Common myeloid progenitor, CD34-positive (primary cell): ENCODE measurements at regions not wholly inside any gene's neighbourhood (a gene's known extent, or its start where the extent isn't known, plus 50 kb on each side); places are given as distances from the start of the nearest gene placed in this dataset.

Experiments
- CTCF ChIA-PET: fragments of 350-600 bp; sonication (Branson Sonifier 250); formaldehyde crosslinking; loops from one replicate; lab custom pipeline; 2021; ENCODE audit warnings: antibody characterized with exemption; lab: Charles Lee
- POLR2A ChIA-PET: fragments of 350-600 bp; sonication (Branson Sonifier 250); formaldehyde crosslinking; loops from one replicate; lab custom pipeline; 2021; ENCODE audit warnings: antibody characterized with exemption; lab: Charles Lee
- DNase-seq, 3 donors: peaks; one replicate each; pipeline versions ENCODE4 v3.0.0 to v3.0.0-alpha.2; 2013
- H3K27ac ChIP-seq, 2 experiments: 1 replicate in 1 of 2; 2 replicates in 1 of 2; pipeline ENCODE4 v1.7.0; 2013; ENCODE audit warnings: inconsistent platforms in 2 of 2, low read length in 2 of 2, mild to moderate bottlenecking in 2 of 2, low read depth in 1 of 2, moderate library complexity in 1 of 2; ENCODE audit not compliant: severe bottlenecking in 2 of 2, insufficient read depth in 1 of 2, poor library complexity in 1 of 2
- H3K27me3 ChIP-seq, 5 experiments: replicated peaks in 2 of 5; 1 replicate in 3 of 5; 2 replicates in 2 of 5; pipeline versions ENCODE4 v1.6.1 to v1.7.0; 2013; ENCODE audit warnings: low read length in 4 of 5, mild to moderate bottlenecking in 2 of 5, moderate library complexity in 2 of 5, inconsistent platforms in 1 of 5; ENCODE audit not compliant: insufficient read depth in 5 of 5, control insufficient read depth in 4 of 5
- H3K36me3 ChIP-seq, 4 experiments: 1 replicate in 2 of 4; 2 replicates in 2 of 4; pipeline versions ENCODE4 v1.6.1 to v1.7.0; 2013; ENCODE audit warnings: low read length in 3 of 4, control low read depth in 1 of 4, mild to moderate bottlenecking in 1 of 4; ENCODE audit not compliant: control insufficient read depth in 4 of 4, insufficient read depth in 4 of 4
- H3K4me1 ChIP-seq, 4 experiments: 1 replicate in 3 of 4; 2 replicates in 1 of 4; pipeline versions ENCODE4 v1.6.1 to v1.7.1; 2013; ENCODE audit warnings: low read length in 3 of 4, mild to moderate bottlenecking in 3 of 4, control low read depth in 1 of 4, inconsistent platforms in 1 of 4, moderate library complexity in 1 of 4; ENCODE audit not compliant: control insufficient read depth in 4 of 4, insufficient read depth in 4 of 4; ENCODE audit errors: control extremely low read depth in 1 of 4
- H3K4me3 ChIP-seq, 7 experiments: 1 replicate in 4 of 7; 2 replicates in 3 of 7; pipeline versions ENCODE4 v1.5.1 to v1.7.0; 2013; ENCODE audit warnings: mild to moderate bottlenecking in 7 of 7, low read length in 6 of 7, moderate library complexity in 6 of 7, inconsistent platforms in 2 of 7, low read depth in 2 of 7, control low read depth in 1 of 7; ENCODE audit not compliant: insufficient read depth in 4 of 7, control insufficient read depth in 1 of 7; ENCODE audit errors: extremely low read depth in 1 of 7
- H3K9me3 ChIP-seq, 5 experiments: 1 replicate in 4 of 5; 2 replicates in 1 of 5; pipeline versions ENCODE4 v1.6.1 to v1.7.1; 2013; ENCODE audit warnings: low read length in 4 of 5, mild to moderate bottlenecking in 2 of 5, inconsistent platforms in 1 of 5, low read depth in 1 of 5, moderate library complexity in 1 of 5; ENCODE audit not compliant: control insufficient read depth in 4 of 5, insufficient read depth in 2 of 5; ENCODE audit errors: control extremely low read depth in 1 of 5
- WGBS: methylation state at CpG from one replicate; pipeline ENCODE4 v1.1.5; 2013; ENCODE audit not compliant: insufficient coverage; 5-methylcytosine and 5-hydroxymethylcytosine counted together

- WGBS, result 89% methylated on average over 4 of the region's 6 CpGs
- Histone ChIP-seq H3K27me3 (no peaks in the 10 kb centered on the region), H3K4me1 (no peaks in the 10 kb centered on the region), H3K27ac (no peak overlapping the region), H3K4me3 (no peak overlapping the region), H3K9me3 (no peaks in the 10 kb centered on the region), H3K36me3 (no peaks in the 10 kb centered on the region)
- POLR2A ChIA-PET, result no interaction called here
- no peak for DNase-seq
- CTCF ChIA-PET, result no interaction called here
Measured at GRCh38 chr15:61700803-61701202, 359.4 kb downstream of the VPS13C start.

- Histone ChIP-seq H3K27ac (no peak overlapping the region), H3K27me3 (no peaks in the 10 kb centered on the region), H3K36me3 (no peaks in the 10 kb centered on the region), H3K9me3 (no peaks in the 10 kb centered on the region), H3K4me1 (no peaks in the 10 kb centered on the region), H3K4me3 (no peak overlapping the region)
- no peak for DNase-seq
- 100% methylated on average over 1 of the region's 2 CpGs for WGBS
- CTCF ChIA-PET, result interaction anchor here (0.9 kb wide), 1 partner anchor 135 kb away, joined by 3 read pairs; no protein-coding TSS in a partner anchor
- POLR2A ChIA-PET, result no interaction called here
Measured at GRCh38 chr15:61697796-61698195, 362.5 kb downstream of the VPS13C start.

GRCh38 chr15:61689067-61689466 lies 371.2 kb downstream of the VPS13C start:
- H3K27me3 ChIP-seq, result no peaks in the 10 kb centered on the region
- DNase-seq, result no peak
- no peak overlapping the region for H3K27ac ChIP-seq
- ChIA-PET CTCF (no interaction called here), POLR2A (no interaction called here)
- H3K4me1 ChIP-seq, result no peaks in the 10 kb centered on the region
- H3K4me3 ChIP-seq, result no peak overlapping the region
- H3K36me3 ChIP-seq, result no peaks in the 10 kb centered on the region
- 89% methylated on average over 4 of the region's 5 CpGs for WGBS
- peaks cover 0 to 5% (median 0%) of the 10 kb centered on the region in 5 experiments for H3K9me3 ChIP-seq

GRCh38 chr15:61687651-61688050 lies 372.6 kb downstream of the VPS13C start:
- Histone ChIP-seq H3K4me1 (no peaks in the 10 kb centered on the region), H3K27ac (no peak overlapping the region), H3K9me3 (peaks cover 0 to 5% (median 0%) of the 10 kb centered on the region in 5 experiments), H3K36me3 (no peaks in the 10 kb centered on the region), H3K4me3 (no peak overlapping the region), H3K27me3 (no peaks in the 10 kb centered on the region)
- ChIA-PET POLR2A (no interaction called here), CTCF (no interaction called here)
- DNase-seq, result no peak

GRCh38 chr15:61687124-61687523 lies 373.1 kb downstream of the VPS13C start:
- POLR2A ChIA-PET, result no interaction called here
- CTCF ChIA-PET, result no interaction called here
- no peaks in the 10 kb centered on the region for H3K36me3 ChIP-seq
- peaks cover 0 to 5% (median 0%) of the 10 kb centered on the region in 5 experiments for H3K9me3 ChIP-seq
- no peaks in the 10 kb centered on the region for H3K4me1 ChIP-seq
- no peaks in the 10 kb centered on the region for H3K27me3 ChIP-seq
- no peak overlapping the region for H3K27ac ChIP-seq
- 70% methylated on average over 6 of the region's 6 CpGs for WGBS
- no peak overlapping the region for H3K4me3 ChIP-seq
- DNase-seq, result no peak

GRCh38 chr15:61685971-61686370 lies 374.3 kb downstream of the VPS13C start:
- H3K36me3 ChIP-seq, result no peaks in the 10 kb centered on the region
- CTCF ChIA-PET, result no interaction called here
- peaks cover 0 to 5% (median 0%) of the 10 kb centered on the region in 5 experiments for H3K9me3 ChIP-seq
- POLR2A ChIA-PET, result no interaction called here
- H3K27ac ChIP-seq, result no peak overlapping the region
- H3K4me3 ChIP-seq, result no peak overlapping the region
- WGBS, result 100% methylated on average over 2 of the region's 2 CpGs
- H3K4me1 ChIP-seq, result peaks cover 0 to 3% (median under 1%) of the 10 kb centered on the region in 4 experiments
- DNase-seq, result no peak
- no peaks in the 10 kb centered on the region for H3K27me3 ChIP-seq

- H3K27ac ChIP-seq, result no peak overlapping the region
Measured at GRCh38 chr15:61685534-61685933, 374.7 kb downstream of the VPS13C start.

More at GRCh38 chr15:61685534-61685933, 374.7 kb downstream of the VPS13C start:
- ChIA-PET CTCF (no interaction called here), POLR2A (no interaction called here)
- Histone ChIP-seq H3K4me1 (peaks cover 0 to 3% (median under 1%) of the 10 kb centered on the region in 4 experiments), H3K27me3 (no peaks in the 10 kb centered on the region), H3K4me3 (no peak overlapping the region), H3K36me3 (no peaks in the 10 kb centered on the region), H3K9me3 (peaks cover 0 to 5% (median 0%) of the 10 kb centered on the region in 5 experiments)
- no peak for DNase-seq
- WGBS, result 89% methylated on average over 4 of the region's 4 CpGs
